Activated CD4-positive, CD25-positive, alpha-beta regulatory T cell treated with anti-CD3 and anti-CD28 coated beads, Interleukin-2, amount 50 U/mL, for 24 hours (primary cell): ENCODE measurements at regions not wholly inside any gene's neighbourhood (a gene's known extent, or its start where the extent isn't known, plus 50 kb on each side); places are given as distances from the start of the nearest gene placed in this dataset.

Experiments used
- ATAC-seq, 2 donors: fragments of 150-1000 bp; cut with Tn5 transposase; one replicate each; pipeline ENCODE4 v1.10.0; 2021; ENCODE audit warnings: mild to moderate bottlenecking in 1 of 2, moderate library complexity in 1 of 2

- ATAC-seq, result no peak
Observed at GRCh38 chr13:111456452-111457230, 136.2 kb downstream of the TEX29 start.

- no peak for ATAC-seq
Observed at GRCh38 chr13:111458001-111458531, 137.6 kb downstream of the TEX29 start.

- ATAC-seq, result no peak
Observed at GRCh38 chr13:111458739-111459138, 138.3 kb downstream of the TEX29 start.

GRCh38 chr13:111459803-111460547 lies 139.5 kb downstream of the TEX29 start:
- no peak for ATAC-seq

- ATAC-seq, result no peak
Observed at GRCh38 chr13:111460548-111461444, 140.4 kb downstream of the TEX29 start.

GRCh38 chr13:111461445-111462149 lies 141.2 kb downstream of the TEX29 start:
- ATAC-seq, result no peak

- no peak for ATAC-seq
Observed at GRCh38 chr13:111462221-111462764, 141.9 kb downstream of the TEX29 start.

GRCh38 chr13:111462944-111463343 lies 142.5 kb downstream of the TEX29 start:
- no peak for ATAC-seq

- ATAC-seq, result no peak
Observed at GRCh38 chr13:111467111-111467890, 146.9 kb downstream of the TEX29 start.

- ATAC-seq, result no peak
Observed at GRCh38 chr13:111468037-111468959, 147.9 kb downstream of the TEX29 start.

- no peak for ATAC-seq
Observed at GRCh38 chr13:111469450-111469849, 149.0 kb downstream of the TEX29 start.

- no peak for ATAC-seq
Observed at GRCh38 chr13:111469916-111470506, 149.6 kb downstream of the TEX29 start.

- ATAC-seq, result no peak
Observed at GRCh38 chr13:111470933-111471332, 150.5 kb downstream of the TEX29 start.

GRCh38 chr13:111472083-111472482 lies 151.6 kb downstream of the TEX29 start:
- no peak for ATAC-seq

GRCh38 chr13:111472559-111473460 lies 152.4 kb downstream of the TEX29 start:
- ATAC-seq, result no peak

- ATAC-seq, result no peak
Observed at GRCh38 chr13:111474136-111475002, 153.9 kb downstream of the TEX29 start.

- ATAC-seq, result no peak
Observed at GRCh38 chr13:111475488-111475887, 155.0 kb downstream of the TEX29 start.
